GM12891 (cell line): ENCODE measurements at regions not wholly inside any gene's neighbourhood (a gene's known extent, or its start where the extent isn't known, plus 50 kb on each side); places are given as distances from the start of the nearest gene placed in this dataset.

Experiments used
- POLR2A ChIP-seq: IDR thresholded peaks from 2 replicates; pipeline ENCODE4 v1.6.1; 2011; ENCODE audit warnings: low read depth, low read length, control low read depth
- TAF1 ChIP-seq: IDR thresholded peaks from 2 replicates; pipeline ENCODE4 v1.6.1; 2011; ENCODE audit warnings: low read depth, low read length, control low read depth

- no peak for TF ChIP-seq POLR2A
- TF ChIP-seq TAF1, result no peak
Observed at GRCh38 chrX:35680940-35681346, 117.2 kb upstream of the MAGEB16 start.
